HG03175 (cell line): ENCODE measurements at regions not wholly inside any gene's neighbourhood (a gene's known extent, or its start where the extent isn't known, plus 50 kb on each side); places are given as distances from the start of the nearest gene placed in this dataset.

Experiments used
- ATAC-seq: cut with Tn5 transposase; IDR thresholded peaks from one replicate; pipeline ENCODE4 v1.9.1; 2021; ENCODE audit warnings: mild to moderate bottlenecking, moderate library complexity; ENCODE audit not compliant: unreplicated experiment

- ATAC-seq, result no peak
Measured at GRCh38 chr5:117055517-117055916, 480.9 kb upstream of the SEMA6A start.

GRCh38 chr5:117054911-117055310 is 480.3 kb upstream of the SEMA6A start:
- no peak for ATAC-seq

- no peak for ATAC-seq
Measured at GRCh38 chr5:117054141-117054540, 479.5 kb upstream of the SEMA6A start.

GRCh38 chr5:117041926-117042595 is 467.4 kb upstream of the SEMA6A start:
- no peak for ATAC-seq

- no peak for ATAC-seq
Measured at GRCh38 chr5:117039035-117039434, 464.4 kb upstream of the SEMA6A start.

GRCh38 chr5:117027384-117027783 is 452.8 kb upstream of the SEMA6A start:
- ATAC-seq, result no peak

GRCh38 chr5:117020999-117021398 is 446.4 kb upstream of the SEMA6A start:
- no peak for ATAC-seq

GRCh38 chr5:117013280-117013877 is 438.8 kb upstream of the SEMA6A start:
- no peak for ATAC-seq

- no peak for ATAC-seq
Measured at GRCh38 chr5:117010574-117010973, 436.0 kb upstream of the SEMA6A start.

- no peak for ATAC-seq
Measured at GRCh38 chr5:116998024-116998423, 423.4 kb upstream of the SEMA6A start.

GRCh38 chr5:116992681-116993080 is 418.1 kb upstream of the SEMA6A start:
- ATAC-seq, result no peak

- no peak for ATAC-seq
Measured at GRCh38 chr5:116989995-116990394, 415.4 kb upstream of the SEMA6A start.

- no peak for ATAC-seq
Measured at GRCh38 chr5:116982035-116982434, 407.4 kb upstream of the SEMA6A start.

GRCh38 chr5:116980581-116980980 is 406.0 kb upstream of the SEMA6A start:
- ATAC-seq, result no peak

- ATAC-seq, result no peak
Measured at GRCh38 chr5:116976767-116977166, 402.1 kb upstream of the SEMA6A start.

- no peak for ATAC-seq
Measured at GRCh38 chr5:116971131-116971530, 396.5 kb upstream of the SEMA6A start.

- ATAC-seq, result no peak
Measured at GRCh38 chr5:116970318-116970717, 395.7 kb upstream of the SEMA6A start.

- no peak for ATAC-seq
Measured at GRCh38 chr5:116964438-116964837, 389.8 kb upstream of the SEMA6A start.

- no peak for ATAC-seq
Measured at GRCh38 chr5:116961021-116961420, 386.4 kb upstream of the SEMA6A start.

GRCh38 chr5:116959843-116960242 is 385.2 kb upstream of the SEMA6A start:
- ATAC-seq, result no peak

GRCh38 chr5:116953251-116953930 is 378.8 kb upstream of the SEMA6A start:
- no peak for ATAC-seq

GRCh38 chr5:116951219-116951618 is 376.6 kb upstream of the SEMA6A start:
- ATAC-seq, result no peak
